RWPE1 (cell line): ENCODE measurements at regions not wholly inside any gene's neighbourhood (a gene's known extent, or its start where the extent isn't known, plus 50 kb on each side); places are given as distances from the start of the nearest gene placed in this dataset.

Experiments
- CTCF ChIA-PET: fragments of 350-600 bp; sonication (Branson Sonifier 250); formaldehyde crosslinking; extraction: SDS; loops from one replicate; lab custom pipeline; 2021; lab: Yijun Ruan, JAX
- POLR2A ChIA-PET: fragments of 400-600 bp; formaldehyde crosslinking; extraction: SDS; loops from one replicate; lab custom pipeline; 2020; ENCODE audit warnings: antibody characterized with exemption; ENCODE audit not compliant: low non-redundant PET; lab: Yijun Ruan, JAX
- DNase-seq: peaks from one replicate; pipeline ENCODE4 v3.0.0; 2012; ENCODE audit warnings: low spot score
- H3K27ac ChIP-seq: fragments of 450-650 bp; 2 replicates; pipeline ENCODE4 v1.5.1; 2017
- CTCF ChIP-seq: fragments of 450-650 bp; conservative IDR thresholded peaks from 2 replicates; pipeline ENCODE4 v1.5.1; 2017; ENCODE audit warnings: low read depth, mild to moderate bottlenecking

GRCh38 chr2:235382601-235383000 is 111.2 kb upstream of the AGAP1 start:
- no peak overlapping the region for H3K27ac ChIP-seq
- ChIA-PET CTCF (interaction anchor here (0.9 kb wide), 1 partner anchor 16 kb away, joined by 4 read pairs; no protein-coding TSS in a partner anchor), POLR2A (no interaction called here)
- DNase-seq: no peak
- TF ChIP-seq CTCF: no peak

- TF ChIP-seq CTCF: no peak
- no peak overlapping the region for H3K27ac ChIP-seq
- ChIA-PET POLR2A (no interaction called here), CTCF (interaction anchor here (0.7 to 0.9 kb wide), 2 partner anchors 15 to 29 kb away, joined by 3 to 4 read pairs; no protein-coding TSS in a partner anchor)
- no peak for DNase-seq
Observed at GRCh38 chr2:235383272-235383843, 110.5 kb upstream of the AGAP1 start.

- H3K27ac ChIP-seq: no peak overlapping the region
- POLR2A ChIA-PET: no interaction called here
- CTCF ChIA-PET: interaction anchor here (1.1 kb wide), 1 partner anchor 15 kb away, joined by 6 read pairs; no protein-coding TSS in a partner anchor
- TF ChIP-seq CTCF: no peak
- no peak for DNase-seq
Observed at GRCh38 chr2:235384624-235385023, 109.2 kb upstream of the AGAP1 start.

GRCh38 chr2:235389626-235390025 is 104.2 kb upstream of the AGAP1 start:
- ChIA-PET CTCF (interaction anchor here (0.6 kb wide), 1 partner anchor 122 kb away, joined by 4 read pairs; no protein-coding TSS in a partner anchor), POLR2A (no interaction called here)
- TF ChIP-seq CTCF: no peak
- DNase-seq: no peak
- H3K27ac ChIP-seq: no peak overlapping the region

GRCh38 chr2:235390108-235390815 is 103.6 kb upstream of the AGAP1 start:
- no peak for DNase-seq
- CTCF ChIA-PET: no interaction called here
- no peak overlapping the region for H3K27ac ChIP-seq
- TF ChIP-seq CTCF: no peak
- POLR2A ChIA-PET: no interaction called here

GRCh38 chr2:235390816-235391194 is 103.0 kb upstream of the AGAP1 start:
- no peak overlapping the region for H3K27ac ChIP-seq
- POLR2A ChIA-PET: no interaction called here
- no peak for DNase-seq

More at GRCh38 chr2:235390816-235391194, 103.0 kb upstream of the AGAP1 start:
- no peak for TF ChIP-seq CTCF
- CTCF ChIA-PET: no interaction called here
